ENCODE measurements at regions not wholly inside any gene's neighbourhood (a gene's known extent, or its start where the extent isn't known, plus 50 kb on each side); places are given as distances from the start of the nearest gene placed in this dataset.

- peak; percentile 56 for DNase-seq (ENCODE audit: low spot score)
- TF ChIP-seq, protein P1, sequence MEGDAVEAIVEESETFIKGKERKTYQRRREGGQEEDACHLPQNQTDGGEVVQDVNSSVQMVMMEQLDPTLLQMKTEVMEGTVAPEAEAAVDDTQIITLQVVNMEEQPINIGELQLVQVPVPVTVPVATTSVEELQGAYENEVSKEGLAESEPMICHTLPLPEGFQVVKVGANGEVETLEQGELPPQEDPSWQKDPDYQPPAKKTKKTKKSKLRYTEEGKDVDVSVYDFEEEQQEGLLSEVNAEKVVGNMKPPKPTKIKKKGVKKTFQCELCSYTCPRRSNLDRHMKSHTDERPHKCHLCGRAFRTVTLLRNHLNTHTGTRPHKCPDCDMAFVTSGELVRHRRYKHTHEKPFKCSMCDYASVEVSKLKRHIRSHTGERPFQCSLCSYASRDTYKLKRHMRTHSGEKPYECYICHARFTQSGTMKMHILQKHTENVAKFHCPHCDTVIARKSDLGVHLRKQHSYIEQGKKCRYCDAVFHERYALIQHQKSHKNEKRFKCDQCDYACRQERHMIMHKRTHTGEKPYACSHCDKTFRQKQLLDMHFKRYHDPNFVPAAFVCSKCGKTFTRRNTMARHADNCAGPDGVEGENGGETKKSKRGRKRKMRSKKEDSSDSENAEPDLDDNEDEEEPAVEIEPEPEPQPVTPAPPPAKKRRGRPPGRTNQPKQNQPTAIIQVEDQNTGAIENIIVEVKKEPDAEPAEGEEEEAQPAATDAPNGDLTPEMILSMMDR (IDR thresholded peaks at IDR 0.05): no peak
- no peaks in the 10 kb centered on the region for H3K36me3 ChIP-seq
- H3K27me3 ChIP-seq: no peaks in the 10 kb centered on the region
- no peaks in the 10 kb centered on the region for H3K4me1 ChIP-seq
- peaks cover 0 to 12% of the 10 kb centered on the region in 2 donors for H3K9me3 ChIP-seq
- H3K27ac ChIP-seq: no peak overlapping the region
- H3K4me3 ChIP-seq: no peak overlapping the region
These were observed 187.6 kb upstream of the CST7 start for GRCh38 chr20:24761220-24762065.

- no peaks in the 10 kb centered on the region for H3K27me3 ChIP-seq
- DNase-seq (ENCODE audit: low spot score): peak; percentile 18
These were observed 186.7 kb upstream of the CST7 start for GRCh38 chr20:24762371-24762770.

DNA sequence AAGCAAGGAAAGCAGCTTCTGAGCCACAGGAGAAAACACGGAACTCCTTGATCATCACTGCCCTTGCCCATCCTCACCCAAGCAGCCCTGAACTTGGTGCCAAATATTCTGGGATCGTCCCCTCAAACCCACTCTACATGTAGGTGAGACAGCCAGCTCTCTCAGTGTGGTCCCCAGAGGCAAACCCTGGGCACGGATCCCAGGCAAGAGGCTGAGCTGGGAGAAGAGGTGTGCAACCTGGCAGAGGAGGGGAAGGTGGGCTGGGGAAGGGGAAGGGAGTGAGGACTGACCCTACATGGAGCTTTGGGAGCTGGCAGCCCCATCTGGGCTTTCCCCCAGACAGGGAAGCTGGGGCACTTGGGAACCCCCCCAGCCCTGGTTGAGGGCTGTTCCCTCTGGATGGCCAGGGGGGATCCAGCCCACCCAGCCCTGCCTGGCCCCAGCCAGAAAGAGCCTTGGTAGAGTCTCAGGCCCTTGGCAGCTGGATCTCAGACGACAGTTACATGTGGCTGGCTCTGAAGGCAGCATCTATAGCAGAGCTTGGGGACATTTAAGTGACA lies 186.2 kb upstream of the CST7 start:
- Histone ChIP-seq H3K4me1 (no peaks in the 10 kb centered on the region), H3K36me3 (no peaks in the 10 kb centered on the region), H3K27me3 (no peaks in the 10 kb centered on the region), H3K9me3 (peaks cover 0 to 12% of the 10 kb centered on the region in 2 donors), H3K27ac (no peak overlapping the region), H3K4me3 (no peak overlapping the region)
- DNase-seq (ENCODE audit: low spot score): peak; percentile 42
- TF ChIP-seq, protein P1 (IDR thresholded peaks at IDR 0.05): no peak

More at GRCh38 chr20:24762371-24762770, 186.7 kb upstream of the CST7 start:
- no peaks in the 10 kb centered on the region for H3K4me1 ChIP-seq
- H3K27ac ChIP-seq: no peak overlapping the region
- H3K9me3 ChIP-seq: peaks cover 0 to 12% of the 10 kb centered on the region in 2 donors
- H3K4me3 ChIP-seq: no peak overlapping the region
- TF ChIP-seq, protein P1 (IDR thresholded peaks at IDR 0.05): no peak
- no peaks in the 10 kb centered on the region for H3K36me3 ChIP-seq

- no peak overlapping the region for H3K4me3 ChIP-seq
- H3K4me1 ChIP-seq: no peaks in the 10 kb centered on the region
- DNase-seq (ENCODE audit: low spot score): peak; percentile 16
- peaks cover 0 to 12% of the 10 kb centered on the region in 2 donors for H3K9me3 ChIP-seq
- no peak overlapping the region for H3K27ac ChIP-seq
- H3K27me3 ChIP-seq: no peaks in the 10 kb centered on the region
- H3K36me3 ChIP-seq: no peaks in the 10 kb centered on the region
- TF ChIP-seq, protein P1 (IDR thresholded peaks at IDR 0.05): no peak
These were observed 185.6 kb upstream of the CST7 start for GRCh38 chr20:24763386-24764026.

GRCh38 chr20:24764027-24764793 lies 184.9 kb upstream of the CST7 start:
- Histone ChIP-seq H3K36me3 (no peaks in the 10 kb centered on the region), H3K4me3 (no peak overlapping the region), H3K4me1 (no peaks in the 10 kb centered on the region), H3K9me3 (peaks cover 0 to 12% of the 10 kb centered on the region in 2 donors), H3K27me3 (no peaks in the 10 kb centered on the region), H3K27ac (no peak overlapping the region)
- peak; percentile 53 for DNase-seq (ENCODE audit: low spot score)
- TF ChIP-seq, protein P1 (IDR thresholded peaks at IDR 0.05): no peak

All from right atrium auricular region (tissue), 2 donors.